Esophagus squamous epithelium (tissue), 5 donors: ENCODE measurements at regions not wholly inside any gene's neighbourhood (a gene's known extent, or its start where the extent isn't known, plus 50 kb on each side); places are given as distances from the start of the nearest gene placed in this dataset.

Experiments
- DNase-seq: peaks from one replicate; lab custom pipeline; 2025; lab: John Stamatoyannopoulos, UW
- H3K27ac ChIP-seq, 4 donors: fragments of 200-600 bp; sonication (generic); one replicate each; pipeline ENCODE4 v1.5.1; 2016 to 2019; ENCODE audit warnings: mild to moderate bottlenecking in 1 of 4
- H3K27me3 ChIP-seq, 4 donors: fragments of 200-600 bp; sonication (generic); 1 replicate in 3 of 4; 2 replicates in 1 of 4; pipeline versions ENCODE4 v1.5.1 to v1.6.0; 2017 to 2021; ENCODE audit warnings: antibody characterized with exemption in 1 of 4
- H3K36me3 ChIP-seq, 3 donors: fragments of 200-600 bp; sonication (generic); one replicate each; pipeline ENCODE4 v1.5.1; 2016 to 2019
- H3K4me1 ChIP-seq, 3 donors: fragments of 200-600 bp; sonication (generic); one replicate each; pipeline ENCODE4 v1.5.1; 2017 to 2019
- H3K4me3 ChIP-seq, 4 donors: fragments of 200-600 bp; sonication (generic); 1 replicate in 3 of 4; 2 replicates in 1 of 4; pipeline ENCODE4 v1.5.1; 2016 to 2019; ENCODE audit warnings: mild to moderate bottlenecking in 2 of 4, moderate library complexity in 1 of 4
- H3K9me3 ChIP-seq, 3 donors: fragments of 200-600 bp; sonication (generic); one replicate each; pipeline ENCODE4 v1.5.1; 2016 to 2019
- CTCF ChIP-seq, 6 experiments: fragments of 450-650 bp in 4 of 6; fragments of 200-600 bp in 2 of 6; sonication (generic) in 2 of 6; IDR thresholded peaks; one replicate each; pipeline ENCODE4 v1.5.1; 2016 to 2019; ENCODE audit warnings: antibody characterized with exemption in 6 of 6, mild to moderate bottlenecking in 4 of 6, moderate library complexity in 4 of 6
- POLR2A ChIP-seq, 4 donors: fragments of 450-650 bp; IDR thresholded peaks; one replicate each; pipeline ENCODE4 v1.6.1; 2017; ENCODE audit warnings: antibody characterized with exemption in 4 of 4, mild to moderate bottlenecking in 4 of 4, moderate library complexity in 3 of 4
- WGBS, 2 donors: methylation state at CpG; one replicate each; pipeline ENCODE4 v1.1.5; 2018; 5-methylcytosine and 5-hydroxymethylcytosine counted together
- intact Hi-C: fragments of 100-400 bp; cut with DNase I; formaldehyde crosslinking; loops from one replicate; pipeline ENCODE4 v1.15.0; 2022
- donor health status: DM: yes; HTN: yes; CAD: no.

GRCh38 chr18:65568866-65569265, 181.9 kb upstream of the CDH7 start:
- WGBS, 2 donors = 38 to 40% methylated on average over 2 of the region's 2 CpGs
- Histone ChIP-seq H3K27ac (no peak overlapping the region), H3K36me3 (no peaks in the 10 kb centered on the region), H3K27me3 (no peaks in the 10 kb centered on the region), H3K9me3 (peaks cover 0 to 3% (median 0%) of the 10 kb centered on the region in 3 donors), H3K4me1 (no peaks in the 10 kb centered on the region), H3K4me3 (no peak overlapping the region)
- intact Hi-C loops = no loop called here
- TF ChIP-seq POLR2A (IDR thresholded peaks at IDR 0.05) (no peak), CTCF (IDR thresholded peaks at IDR 0.05) (no peak)
- no peak for DNase-seq

GRCh38 chr18:65567372-65567771, 183.4 kb upstream of the CDH7 start:
- no peak for DNase-seq
- intact Hi-C loops = no loop called here
- H3K27me3 ChIP-seq = no peaks in the 10 kb centered on the region
- H3K36me3 ChIP-seq = no peaks in the 10 kb centered on the region
- no peak overlapping the region for H3K4me3 ChIP-seq
- no peak overlapping the region for H3K27ac ChIP-seq
- H3K4me1 ChIP-seq = no peaks in the 10 kb centered on the region
- H3K9me3 ChIP-seq = no peaks in the 10 kb centered on the region
- TF ChIP-seq CTCF (IDR thresholded peaks at IDR 0.05) = no peak
- TF ChIP-seq POLR2A (IDR thresholded peaks at IDR 0.05) = no peak
- WGBS, 2 donors = 18 to 29% methylated on average over 3 of the region's 3 CpGs

- Histone ChIP-seq H3K4me3 (no peak overlapping the region), H3K36me3 (no peaks in the 10 kb centered on the region), H3K27me3 (no peaks in the 10 kb centered on the region), H3K27ac (no peak overlapping the region), H3K4me1 (no peaks in the 10 kb centered on the region), H3K9me3 (peaks cover 0 to 3% (median 3%) of the 10 kb centered on the region in 3 donors)
- intact Hi-C loops = no loop called here
- WGBS, 2 donors = 52 to 59% methylated on average over 3 of the region's 3 CpGs
- DNase-seq = no peak
- no peak for TF ChIP-seq CTCF (IDR thresholded peaks at IDR 0.05)
- TF ChIP-seq POLR2A (IDR thresholded peaks at IDR 0.05) = no peak
These were observed 202.5 kb upstream of the CDH7 start for GRCh38 chr18:65548316-65548715.

- no peak overlapping the region for H3K4me3 ChIP-seq
- H3K9me3 ChIP-seq = peaks cover 0 to 3% (median 3%) of the 10 kb centered on the region in 3 donors
- H3K27ac ChIP-seq = no peak overlapping the region
- DNase-seq = no peak
- intact Hi-C loops = no loop called here
- no peaks in the 10 kb centered on the region for H3K4me1 ChIP-seq
- H3K27me3 ChIP-seq = no peaks in the 10 kb centered on the region
- TF ChIP-seq CTCF (IDR thresholded peaks at IDR 0.05) (no peak), POLR2A (IDR thresholded peaks at IDR 0.05) (no peak)
- H3K36me3 ChIP-seq = no peaks in the 10 kb centered on the region
These were observed 203.8 kb upstream of the CDH7 start for GRCh38 chr18:65547046-65547445.

- intact Hi-C loops = no loop called here
These were observed 206.1 kb upstream of the CDH7 start for GRCh38 chr18:65544701-65545100.

More at GRCh38 chr18:65544701-65545100, 206.1 kb upstream of the CDH7 start:
- H3K4me3 ChIP-seq = no peak overlapping the region
- no peak overlapping the region for H3K27ac ChIP-seq
- TF ChIP-seq POLR2A (IDR thresholded peaks at IDR 0.05) = no peak
- no peak for TF ChIP-seq CTCF (IDR thresholded peaks at IDR 0.05)
- H3K4me1 ChIP-seq = no peaks in the 10 kb centered on the region
- no peaks in the 10 kb centered on the region for H3K36me3 ChIP-seq
- WGBS, 2 donors = 74 to 81% methylated on average over 6 of the region's 6 CpGs
- H3K27me3 ChIP-seq = no peaks in the 10 kb centered on the region
- DNase-seq = no peak
- peaks cover 0 to 3% (median 0%) of the 10 kb centered on the region in 3 donors for H3K9me3 ChIP-seq
